ENCODE measurements at regions not wholly inside any gene's neighbourhood (a gene's known extent, or its start where the extent isn't known, plus 50 kb on each side); places are given as distances from the start of the nearest gene placed in this dataset.
"Not testable (repeated sequence)": the region's sequence is repeated elsewhere in the genome, so short reads cannot be mapped to it uniquely, and the experiment has no call there.

DNA sequence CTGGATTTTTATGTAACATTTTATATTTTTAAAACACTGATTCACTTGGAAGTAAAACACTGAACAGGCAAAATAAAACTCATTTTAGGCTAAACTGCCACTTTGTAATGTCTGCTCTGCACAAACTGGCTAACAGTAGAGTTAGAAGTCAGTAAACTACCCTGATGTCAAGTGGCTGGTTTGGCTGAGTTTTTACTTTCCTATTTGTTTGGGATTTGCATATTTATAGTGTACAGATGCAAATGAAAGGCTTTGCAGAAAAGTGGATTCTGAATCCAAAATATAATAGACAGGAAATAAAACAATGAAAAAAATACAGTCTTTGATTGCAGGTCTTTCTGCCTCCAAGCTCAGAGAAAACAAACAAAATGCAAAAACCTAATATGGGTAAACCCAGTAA, 213.1 kb downstream of the CDH26 start:
- no peak for DNase-seq (ENCODE audit: low spot score)

DNA sequence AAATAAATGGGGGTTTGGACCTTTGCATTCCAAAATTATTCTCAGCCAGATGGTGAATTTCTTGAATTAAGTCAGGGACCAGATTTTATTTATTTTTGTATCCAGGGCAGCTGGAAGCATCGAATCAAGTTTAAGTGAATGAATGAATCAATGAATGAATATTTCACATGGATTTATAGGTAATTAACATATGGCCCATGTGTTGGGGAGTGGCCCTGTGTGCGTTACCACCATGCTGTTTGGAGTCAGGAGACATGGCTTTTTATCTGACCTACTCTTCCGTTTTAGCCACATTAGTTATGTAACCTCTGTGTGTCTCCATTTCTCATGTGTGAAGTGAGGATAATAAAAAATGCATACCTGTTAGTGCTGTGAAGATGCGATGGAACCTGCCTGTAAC, 213.5 kb downstream of the CDH26 start:
- DNase-seq (ENCODE audit: low spot score), result no peak

DNA sequence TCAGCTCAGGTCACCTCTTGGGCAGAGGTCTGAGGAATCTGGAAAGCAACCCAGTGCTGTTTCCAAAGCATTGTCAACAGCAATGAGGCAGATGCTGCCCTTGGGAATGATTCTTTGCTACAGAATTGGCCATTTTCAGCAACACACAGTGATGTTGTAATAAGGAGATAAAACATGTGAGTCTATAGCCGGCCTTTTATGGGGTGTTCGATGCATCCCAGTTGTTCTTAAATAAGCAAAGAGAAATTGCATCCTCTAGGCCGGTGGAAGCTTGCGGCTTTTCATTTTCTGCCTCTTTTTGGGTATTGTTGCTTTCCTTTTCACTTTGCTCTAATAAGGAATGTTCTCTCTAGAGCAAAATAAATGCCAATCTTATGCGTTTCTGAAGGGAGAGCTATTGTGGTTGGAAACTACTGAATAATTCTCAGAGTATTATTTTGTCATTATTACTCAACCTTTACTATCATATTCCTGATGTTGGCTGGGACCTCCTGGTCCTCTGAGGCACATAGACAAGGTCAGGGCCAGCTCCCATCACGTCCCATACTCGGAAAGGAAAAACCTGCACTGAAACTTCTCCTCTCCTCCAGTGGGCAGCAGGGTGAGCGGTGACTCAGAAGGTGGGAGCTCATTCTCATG, 214.2 kb downstream of the CDH26 start:
- no peak for DNase-seq (ENCODE audit: low spot score)

DNA sequence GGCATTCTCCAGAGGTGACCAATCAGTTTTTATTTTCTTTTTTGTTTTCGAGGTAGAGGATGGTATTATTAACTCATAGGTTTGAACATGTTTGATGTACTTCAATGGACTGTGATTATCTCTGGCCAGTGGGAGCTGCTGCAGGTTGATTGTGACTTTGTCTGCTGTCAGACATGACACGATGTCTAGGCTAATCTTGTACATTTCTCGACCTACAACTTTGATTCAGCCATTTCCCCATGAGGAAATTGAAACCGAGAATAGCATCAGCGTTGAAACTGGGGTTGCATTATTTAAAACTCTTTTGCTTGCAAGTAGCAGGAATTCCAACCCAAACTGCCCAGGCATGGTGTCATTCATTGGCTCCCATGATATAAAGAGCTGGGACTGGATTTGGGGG, 218.9 kb downstream of the CDH26 start:
- DNase-seq (ENCODE audit: low spot score), result no peak

GRCh38 chr20:60180986-60181385, 222.8 kb downstream of the CDH26 start:
- DNase-seq (ENCODE audit: low spot score), result no peak

GRCh38 chr20:60186412-60186811, 228.2 kb downstream of the CDH26 start:
- DNase-seq (ENCODE audit: low spot score), result no peak

DNA sequence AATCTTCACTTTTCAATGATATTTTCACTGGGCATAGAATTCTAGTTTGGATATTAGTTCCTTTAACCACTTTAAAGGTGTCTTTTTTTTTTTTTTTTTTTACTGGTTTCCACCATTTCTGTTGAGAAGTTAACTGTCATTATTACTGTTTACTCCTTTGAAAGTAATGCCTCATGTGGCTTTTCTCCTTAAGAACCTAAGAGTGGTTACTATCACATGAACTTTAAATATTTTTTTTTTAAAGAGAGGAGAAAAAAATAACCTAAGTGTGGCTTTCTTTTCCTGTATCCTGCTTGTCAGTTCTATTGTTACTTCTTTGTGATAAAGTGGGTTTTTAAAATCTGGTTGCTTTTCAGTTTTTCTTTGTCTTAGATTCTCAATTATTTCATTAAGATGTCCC, 229.5 kb downstream of the CDH26 start:
- no peak for DNase-seq (ENCODE audit: low spot score)

GRCh38 chr20:60191014-60191413, 232.8 kb downstream of the CDH26 start:
- DNase-seq (ENCODE audit: low spot score), result no peak

DNA sequence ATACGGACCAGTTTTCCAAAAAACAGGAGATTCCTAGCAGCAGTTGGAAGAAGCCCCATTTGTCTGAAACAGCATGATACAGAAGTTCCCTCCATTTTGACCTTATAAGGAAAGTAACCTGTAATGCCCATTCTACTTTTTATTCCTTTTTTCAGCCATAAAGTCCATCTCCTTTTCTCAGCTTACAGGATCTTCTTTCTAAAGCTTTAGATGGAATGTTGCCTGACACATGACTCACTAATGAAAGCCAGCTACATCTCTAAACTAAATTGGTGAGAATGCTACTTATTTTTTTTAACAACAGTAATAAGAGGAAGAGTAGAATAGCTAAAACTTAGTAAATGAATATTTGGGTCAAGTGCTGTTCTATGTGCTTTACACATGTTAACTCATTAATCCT, 234.1 kb downstream of the CDH26 start:
- DNase-seq (ENCODE audit: low spot score), result no peak

DNA sequence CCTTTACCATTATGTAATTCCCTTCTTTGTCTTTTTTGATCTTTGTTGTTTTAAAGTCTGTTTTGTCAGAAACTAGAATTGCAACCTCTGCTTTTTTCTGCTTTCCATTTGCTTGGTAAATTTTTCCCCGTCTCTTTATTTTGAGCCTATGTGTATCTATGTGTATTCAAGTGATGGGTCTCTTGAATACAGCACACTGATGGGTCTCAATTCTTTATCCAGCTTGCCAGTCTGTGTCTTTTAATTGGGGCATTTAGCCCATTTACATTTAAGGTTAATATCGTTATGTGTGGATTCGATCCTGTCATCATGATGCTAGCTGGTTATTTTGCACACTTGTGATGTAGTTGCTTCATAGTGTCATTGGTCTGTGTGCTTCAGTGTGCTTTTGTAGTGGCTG, 240.9 kb downstream of the CDH26 start:
- DNase-seq (ENCODE audit: low spot score), result not testable (repeated sequence)

GRCh38 chr20:60199866-60200265, 241.6 kb downstream of the CDH26 start:
- DNase-seq (ENCODE audit: low spot score), result no peak

DNA sequence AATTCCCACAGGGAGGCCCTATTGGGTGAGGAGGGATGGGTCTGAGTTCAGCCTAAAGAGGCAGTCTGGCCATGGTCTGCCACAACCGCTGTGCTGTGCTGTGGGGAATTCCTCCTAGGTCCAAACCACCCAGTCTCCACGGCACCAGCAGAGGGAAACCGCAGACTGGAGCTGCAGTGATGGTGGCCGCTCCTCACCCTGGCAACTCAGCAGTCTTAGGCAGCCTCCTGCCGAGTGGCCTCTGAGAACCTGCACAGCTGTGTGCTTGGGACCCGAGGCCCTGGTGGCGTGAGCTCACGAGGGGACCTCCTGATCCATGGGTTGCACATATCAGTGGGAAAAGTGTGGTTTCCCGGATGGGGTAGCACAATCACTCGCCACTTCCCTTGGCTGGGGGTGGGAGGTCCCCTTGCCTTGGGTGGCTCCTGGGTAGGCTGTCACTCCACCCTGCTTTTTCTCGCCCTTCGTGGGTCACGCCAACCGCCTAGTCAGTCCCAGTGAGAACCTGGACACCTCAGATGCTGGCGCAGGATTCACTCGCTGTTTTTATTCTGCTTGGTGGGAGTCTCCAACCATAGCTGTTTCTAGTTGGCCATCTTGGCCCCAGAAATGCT, 242.2 kb downstream of the CDH26 start:
- no peak for DNase-seq (ENCODE audit: low spot score)

GRCh38 chr20:60201198-60201835, 243.1 kb downstream of the CDH26 start:
- no peak for DNase-seq (ENCODE audit: low spot score)

DNA sequence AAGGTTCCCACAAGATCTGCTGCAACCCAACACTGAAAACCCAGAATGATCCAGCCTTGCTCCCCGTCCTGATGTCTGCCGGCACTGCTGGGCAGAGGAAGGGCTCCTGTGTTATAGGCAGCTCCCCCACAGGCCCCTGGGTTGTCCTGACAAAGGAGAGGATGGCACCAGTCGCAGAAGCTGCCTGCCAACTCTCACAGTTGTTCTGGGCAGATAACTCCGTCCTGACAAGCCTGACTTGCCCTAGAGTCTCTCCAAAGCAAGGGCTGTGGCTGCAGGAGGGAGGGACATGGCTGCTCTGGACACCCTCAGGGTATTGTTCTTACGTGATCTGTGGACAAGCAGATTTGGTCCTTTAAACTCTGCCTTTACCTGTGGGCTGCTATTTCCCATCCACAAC, 243.8 kb downstream of the CDH26 start:
- no peak for DNase-seq (ENCODE audit: low spot score)

GRCh38 chr20:60203451-60203850, 245.2 kb downstream of the CDH26 start:
- no peak for DNase-seq (ENCODE audit: low spot score)

GRCh38 chr20:60204601-60205000, 246.4 kb downstream of the CDH26 start:
- DNase-seq (ENCODE audit: low spot score), result no peak

GRCh38 chr20:60206259-60206658, 248.0 kb downstream of the CDH26 start:
- peak; percentile 23 for DNase-seq (ENCODE audit: low spot score)

GRCh38 chr20:60209048-60209447, 250.8 kb downstream of the CDH26 start:
- no peak for DNase-seq (ENCODE audit: low spot score)

DNA sequence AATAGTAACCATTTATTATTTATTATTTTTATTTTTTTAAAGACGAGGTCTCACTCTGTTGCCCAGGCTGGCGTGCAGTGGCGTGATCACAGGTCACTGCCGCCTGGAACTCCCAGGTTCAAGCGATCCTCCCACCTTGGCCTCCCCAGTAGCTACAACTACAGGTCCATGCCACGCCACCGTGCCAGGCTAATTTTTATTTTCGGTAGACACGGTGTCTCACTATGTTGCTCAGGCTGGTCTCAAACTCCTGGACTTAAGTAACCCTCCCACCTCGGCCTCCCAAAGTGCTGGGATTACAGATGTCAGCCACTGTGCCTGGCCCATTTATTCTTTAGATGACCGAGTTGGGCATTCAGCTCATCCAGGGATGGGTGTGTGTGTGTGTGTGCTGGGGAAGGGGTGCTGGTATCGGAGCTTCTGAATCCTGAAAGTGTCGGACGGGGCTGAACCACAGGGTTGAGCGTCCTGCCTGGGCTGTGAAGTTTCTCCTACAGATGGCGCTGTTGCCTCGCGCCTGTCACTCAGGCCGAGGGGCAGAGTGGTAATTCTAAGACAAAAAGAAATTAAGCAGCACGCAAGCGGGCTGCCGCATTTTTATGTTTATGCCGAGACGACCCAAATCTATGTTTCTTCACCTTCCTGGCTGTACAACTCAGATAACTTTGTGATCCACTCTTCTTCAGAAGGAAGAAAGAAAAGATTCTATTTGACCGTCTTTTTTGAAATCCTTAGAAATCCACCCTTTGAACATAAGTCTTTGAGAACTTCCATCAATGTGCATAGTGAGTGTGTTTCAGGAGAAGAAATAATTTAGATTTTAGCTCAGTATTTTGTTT, 252.8 kb downstream of the CDH26 start:
- DNase-seq (ENCODE audit: low spot score), result peak; percentile 76

DNA sequence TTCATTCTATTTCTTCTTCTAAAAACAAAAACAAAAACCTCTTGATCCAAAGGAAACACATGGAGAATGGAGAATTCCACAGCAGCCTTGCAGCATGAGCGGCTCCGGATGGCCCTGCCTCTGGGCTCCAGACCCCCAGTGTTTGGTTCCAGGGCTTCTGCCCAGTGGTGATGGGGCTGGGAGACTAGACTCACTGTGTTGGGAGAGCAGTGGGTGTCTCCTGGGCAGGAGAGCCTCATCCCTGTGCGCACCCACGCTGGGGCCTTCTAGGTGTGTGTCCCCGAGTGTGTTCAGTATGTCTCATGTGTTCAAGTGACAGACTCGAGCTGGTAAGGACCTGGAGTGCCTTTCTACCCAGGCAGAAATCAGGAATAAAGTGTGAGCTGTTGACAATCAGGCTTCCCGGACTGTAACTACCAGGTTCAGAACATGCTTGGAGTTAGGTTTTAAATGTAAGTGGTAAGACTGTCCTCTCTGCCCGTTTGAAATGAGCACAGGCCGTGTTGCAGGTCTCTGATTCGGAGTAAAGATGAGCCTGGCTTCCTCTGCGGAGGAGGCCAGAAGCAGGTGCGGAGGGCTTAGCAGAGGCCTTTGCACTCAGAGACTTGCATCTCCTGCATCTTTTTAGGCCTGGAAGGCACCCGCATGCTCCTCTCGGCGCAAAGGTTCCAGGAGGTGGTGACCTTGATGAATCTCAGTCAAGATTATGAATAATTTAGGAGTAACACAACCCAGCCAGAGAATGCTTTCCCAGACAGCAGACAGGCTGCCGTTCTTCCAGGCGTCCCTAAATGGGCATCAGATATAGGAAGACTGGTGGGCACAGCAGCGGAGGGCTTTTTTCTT, 253.6 kb downstream of the CDH26 start:
- DNase-seq (ENCODE audit: low spot score), result no peak

DNA sequence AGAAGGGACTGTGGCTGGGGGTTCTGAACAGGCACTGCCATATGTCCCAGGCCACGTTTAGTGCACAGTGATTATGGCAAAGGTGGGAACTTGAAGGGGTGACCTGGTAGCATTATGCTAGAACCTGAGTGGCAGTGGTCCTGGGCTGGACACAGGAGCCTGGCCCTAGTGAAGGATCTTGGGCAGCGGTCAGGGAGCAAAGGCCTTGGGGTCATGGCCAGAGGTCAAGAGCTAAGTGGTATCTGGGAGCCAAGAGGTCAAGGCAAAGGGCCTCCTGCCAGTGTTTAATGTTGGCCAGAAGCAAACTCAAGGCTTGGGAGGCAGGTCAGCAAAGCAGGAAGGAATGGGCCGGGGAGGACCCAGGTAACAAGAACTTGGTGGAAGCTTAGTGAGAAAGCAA, 254.5 kb downstream of the CDH26 start:
- DNase-seq (ENCODE audit: low spot score), result no peak
